ENCODE measurements at regions not wholly inside any gene's neighbourhood (a gene's known extent, or its start where the extent isn't known, plus 50 kb on each side); places are given as distances from the start of the nearest gene placed in this dataset.
A peak's percentile ranks its signal among the peaks of the same experiment; 100 is the strongest.

- Histone ChIP-seq H3K4me3 (ENCODE audit: low read depth, low read length, poor library complexity, severe bottlenecking) (no peak overlapping the region), H3K27me3 (replicated peaks; ENCODE audit: insufficient read depth, low read depth, low read length, poor library complexity) (no peaks in the 10 kb centered on the region), H3K27ac (ENCODE audit: low read depth, low read length, poor library complexity, severe bottlenecking) (no peak overlapping the region), H3K36me3 (ENCODE audit: insufficient read depth, low read length, poor library complexity, severe bottlenecking) (no peaks in the 10 kb centered on the region), H3K9me3 (ENCODE audit: low read depth, low read length, poor library complexity, severe bottlenecking) (peaks cover 15% of the 10 kb centered on the region), H3K4me1 (ENCODE audit: insufficient read depth, low read length, poor library complexity, severe bottlenecking) (no peaks in the 10 kb centered on the region)
- no TSS peak for BruUV-seq (replicated peaks)
- ChIA-PET CTCF (no interaction called here), POLR2A (ENCODE audit: low non-redundant PET) (no interaction called here)
- TF ChIP-seq CTCF (conservative IDR thresholded peaks at IDR 0.05; ENCODE audit: low read depth, low read length) (no peak), EZH2 (IDR thresholded peaks at IDR 0.05; ENCODE audit: borderline replicate concordance, low read depth, low read length, poor library complexity, severe bottlenecking) (no peak)
- intact Hi-C loops (cut with micrococcal nuclease; ENCODE audit: unreplicated experiment), result no loop called here
- no peak for DNase-seq (ENCODE audit: low spot score)
Observed at GRCh38 chr13:56681404-56681803, 459.3 kb upstream of the PRR20A start.

- no peaks in the 10 kb centered on the region for H3K9me3 ChIP-seq (ENCODE audit: low read depth, low read length, poor library complexity, severe bottlenecking)
- no peak overlapping the region for H3K27ac ChIP-seq (ENCODE audit: low read depth, low read length, poor library complexity, severe bottlenecking)
- CTCF ChIA-PET, result no interaction called here
- H3K36me3 ChIP-seq (ENCODE audit: insufficient read depth, low read length, poor library complexity, severe bottlenecking), result no peaks in the 10 kb centered on the region
- H3K4me1 ChIP-seq (ENCODE audit: insufficient read depth, low read length, poor library complexity, severe bottlenecking), result no peaks in the 10 kb centered on the region
- TF ChIP-seq CTCF (conservative IDR thresholded peaks at IDR 0.05; ENCODE audit: low read depth, low read length), result no peak
- TF ChIP-seq EZH2 (IDR thresholded peaks at IDR 0.05; ENCODE audit: borderline replicate concordance, low read depth, low read length, poor library complexity, severe bottlenecking), result no peak
- DNase-seq (ENCODE audit: low spot score), result peak; percentile 7
- H3K27me3 ChIP-seq (replicated peaks; ENCODE audit: insufficient read depth, low read depth, low read length, poor library complexity), result no peaks in the 10 kb centered on the region
- intact Hi-C loops (cut with micrococcal nuclease; ENCODE audit: unreplicated experiment), result no loop called here
- POLR2A ChIA-PET (ENCODE audit: low non-redundant PET), result no interaction called here
- no TSS peak for BruUV-seq (replicated peaks)
- H3K4me3 ChIP-seq (ENCODE audit: low read depth, low read length, poor library complexity, severe bottlenecking), result no peak overlapping the region
Observed at GRCh38 chr13:56687131-56687530, 453.6 kb upstream of the PRR20A start.

GRCh38 chr13:56697011-56697410 is 443.7 kb upstream of the PRR20A start:
- no peak overlapping the region for H3K4me3 ChIP-seq (ENCODE audit: low read depth, low read length, poor library complexity, severe bottlenecking)
- BruUV-seq (replicated peaks), result no TSS peak
- DNase-seq (ENCODE audit: low spot score), result no peak
- H3K27me3 ChIP-seq (replicated peaks; ENCODE audit: insufficient read depth, low read depth, low read length, poor library complexity), result no peaks in the 10 kb centered on the region
- ChIA-PET CTCF (no interaction called here), POLR2A (ENCODE audit: low non-redundant PET) (no interaction called here)
- H3K36me3 ChIP-seq (ENCODE audit: insufficient read depth, low read length, poor library complexity, severe bottlenecking), result no peaks in the 10 kb centered on the region
- H3K27ac ChIP-seq (ENCODE audit: low read depth, low read length, poor library complexity, severe bottlenecking), result no peak overlapping the region
- TF ChIP-seq EZH2 (IDR thresholded peaks at IDR 0.05; ENCODE audit: borderline replicate concordance, low read depth, low read length, poor library complexity, severe bottlenecking) (no peak), CTCF (conservative IDR thresholded peaks at IDR 0.05; ENCODE audit: low read depth, low read length) (no peak)
- H3K9me3 ChIP-seq (ENCODE audit: low read depth, low read length, poor library complexity, severe bottlenecking), result no peaks in the 10 kb centered on the region
- H3K4me1 ChIP-seq (ENCODE audit: insufficient read depth, low read length, poor library complexity, severe bottlenecking), result no peaks in the 10 kb centered on the region
- intact Hi-C loops (cut with micrococcal nuclease; ENCODE audit: unreplicated experiment), result no loop called here
